Esophagus muscularis mucosa (tissue), 4 donors: ENCODE measurements at regions not wholly inside any gene's neighbourhood (a gene's known extent, or its start where the extent isn't known, plus 50 kb on each side); places are given as distances from the start of the nearest gene placed in this dataset.

ENCODE experiments used
- DNase-seq: peaks from one replicate; pipeline ENCODE4 v3.0.0-alpha.2; 2017; ENCODE audit errors: extremely low spot score
- H3K27ac ChIP-seq, 4 donors: fragments of 200-600 bp; sonication (generic); replicated peaks in 1 of 4; 1 replicate in 3 of 4; 2 replicates in 1 of 4; pipeline ENCODE4 v1.5.1; 2016 to 2019; ENCODE audit warnings: mild to moderate bottlenecking in 1 of 4
- H3K27me3 ChIP-seq, 4 donors: fragments of 200-600 bp; sonication (generic); one replicate each; pipeline versions ENCODE4 v1.5.1 to v1.6.0; 2016 to 2019
- H3K36me3 ChIP-seq, 4 donors: fragments of 200-600 bp; sonication (generic); one replicate each; pipeline ENCODE4 v1.5.1; 2016 to 2019
- H3K4me1 ChIP-seq, 4 donors: fragments of 200-600 bp; sonication (generic); one replicate each; pipeline ENCODE4 v1.5.1; 2016 to 2019
- H3K4me3 ChIP-seq, 4 donors: fragments of 200-600 bp; sonication (generic); 1 replicate in 2 of 4; 2 replicates in 2 of 4; pipeline ENCODE4 v1.5.1; 2016 to 2019; ENCODE audit warnings: mild to moderate bottlenecking in 4 of 4, moderate library complexity in 1 of 4
- H3K9me3 ChIP-seq, 4 donors: fragments of 200-600 bp; sonication (generic); 1 replicate in 3 of 4; 2 replicates in 1 of 4; pipeline ENCODE4 v1.5.1; 2016 to 2019
- CTCF ChIP-seq, 3 experiments: fragments of 200-600 bp in 2 of 3; fragments of 450-650 bp in 1 of 3; sonication (generic) in 2 of 3; IDR thresholded peaks; one replicate each; pipeline ENCODE4 v1.5.1; 2017 to 2019; ENCODE audit warnings: antibody characterized with exemption in 3 of 3, mild to moderate bottlenecking in 2 of 3, moderate library complexity in 1 of 3
- EP300 ChIP-seq: sonication (generic); formaldehyde crosslinking; IDR thresholded peaks from one replicate; pipeline ENCODE4 v1.6.1; 2017; ENCODE audit warnings: antibody characterized with exemption
- POLR2A ChIP-seq: fragments of 450-650 bp; IDR thresholded peaks from one replicate; pipeline ENCODE4 v1.6.1; 2017; ENCODE audit warnings: antibody characterized with exemption, moderate library complexity, mild to moderate bottlenecking, low read depth
- POLR2AphosphoS5 ChIP-seq, 2 donors: sonication (generic); formaldehyde crosslinking; IDR thresholded peaks; one replicate each; pipeline ENCODE4 v1.6.1; 2017; ENCODE audit warnings: antibody characterized with exemption in 2 of 2
- WGBS: methylation state at CpG from one replicate; pipeline ENCODE4 v1.1.5; 2018; 5-methylcytosine and 5-hydroxymethylcytosine counted together
- intact Hi-C: fragments of 100-400 bp; cut with DNase I; formaldehyde crosslinking; loops from one replicate; pipeline ENCODE4 v1.15.1; 2023

- no peaks in the 10 kb centered on the region for H3K9me3 ChIP-seq
- TF ChIP-seq EP300 (no peak), POLR2AphosphoS5 (IDR thresholded peaks at IDR 0.05) (no peak), POLR2A (no peak), CTCF (IDR thresholded peaks at IDR 0.05) (no peak)
- WGBS = 72% methylated on average over 4 of the region's 4 CpGs
- DNase-seq = no peak
- no peaks in the 10 kb centered on the region for H3K36me3 ChIP-seq
- no peaks in the 10 kb centered on the region for H3K27me3 ChIP-seq
- intact Hi-C loops = no loop called here
- H3K27ac ChIP-seq = no peak overlapping the region
- no peaks in the 10 kb centered on the region for H3K4me1 ChIP-seq
- H3K4me3 ChIP-seq = no peak overlapping the region
Observed at GRCh38 chr1:88150330-88150729, 533.7 kb upstream of the PKN2 start.

GRCh38 chr1:88163187-88163586 is 520.9 kb upstream of the PKN2 start:
- 53% methylated on average over 3 of the region's 3 CpGs for WGBS
- H3K4me3 ChIP-seq = no peak overlapping the region
- no peaks in the 10 kb centered on the region for H3K4me1 ChIP-seq
- no peaks in the 10 kb centered on the region for H3K36me3 ChIP-seq
- no peaks in the 10 kb centered on the region for H3K27me3 ChIP-seq
- TF ChIP-seq EP300 = no peak
- no peak for TF ChIP-seq POLR2A
- no peak for TF ChIP-seq CTCF (IDR thresholded peaks at IDR 0.05)
- no peaks in the 10 kb centered on the region for H3K9me3 ChIP-seq
- DNase-seq = no peak
- no peak overlapping the region for H3K27ac ChIP-seq
- intact Hi-C loops = no loop called here

GRCh38 chr1:88168126-88168525 is 515.9 kb upstream of the PKN2 start:
- Histone ChIP-seq H3K4me1 (no peaks in the 10 kb centered on the region), H3K27ac (no peak overlapping the region), H3K36me3 (no peaks in the 10 kb centered on the region), H3K27me3 (no peaks in the 10 kb centered on the region), H3K9me3 (no peaks in the 10 kb centered on the region), H3K4me3 (no peak overlapping the region)
- intact Hi-C loops = no loop called here
- TF ChIP-seq POLR2AphosphoS5 (IDR thresholded peaks at IDR 0.05) (no peak), EP300 (no peak), CTCF (IDR thresholded peaks at IDR 0.05) (no peak), POLR2A (no peak)
- DNase-seq = no peak

GRCh38 chr1:88169139-88169538 is 514.9 kb upstream of the PKN2 start:
- Histone ChIP-seq H3K4me1 (no peaks in the 10 kb centered on the region), H3K36me3 (no peaks in the 10 kb centered on the region), H3K27ac (no peak overlapping the region), H3K4me3 (no peak overlapping the region), H3K27me3 (no peaks in the 10 kb centered on the region), H3K9me3 (no peaks in the 10 kb centered on the region)
- TF ChIP-seq EP300 (no peak), POLR2AphosphoS5 (IDR thresholded peaks at IDR 0.05) (no peak), CTCF (IDR thresholded peaks at IDR 0.05) (no peak)
- 90% methylated on average over 3 of the region's 3 CpGs for WGBS
- no peak for DNase-seq
- intact Hi-C loops = no loop called here

DNA sequence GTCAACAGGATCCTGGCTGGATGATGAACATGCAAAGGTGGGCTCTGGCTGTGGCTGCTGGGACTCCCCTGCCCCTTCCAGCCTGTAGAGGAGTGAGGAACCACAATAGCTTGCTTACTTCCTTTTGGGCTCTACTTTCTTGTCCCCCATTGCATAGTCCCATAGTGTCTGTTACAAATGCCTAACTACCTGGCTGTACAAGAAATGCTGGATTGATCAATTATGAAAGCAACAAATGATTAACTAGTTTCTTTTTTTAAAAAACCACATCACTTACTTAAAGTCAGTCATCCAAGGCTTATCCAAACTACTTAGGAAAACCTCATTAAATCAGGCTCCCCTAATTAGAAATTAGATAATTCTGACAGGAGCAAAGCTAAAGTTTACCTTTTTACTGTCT is 514.1 kb upstream of the PKN2 start:
- no peak overlapping the region for H3K4me3 ChIP-seq
- H3K36me3 ChIP-seq = no peaks in the 10 kb centered on the region
- H3K9me3 ChIP-seq = no peaks in the 10 kb centered on the region
- no peaks in the 10 kb centered on the region for H3K4me1 ChIP-seq
- DNase-seq = no peak
- TF ChIP-seq EP300 (no peak), POLR2AphosphoS5 (IDR thresholded peaks at IDR 0.05) (no peak), CTCF (IDR thresholded peaks at IDR 0.05) (no peak), POLR2A (no peak)
- no peaks in the 10 kb centered on the region for H3K27me3 ChIP-seq
- no peak overlapping the region for H3K27ac ChIP-seq
- intact Hi-C loops = no loop called here
